ENCODE measurements at regions not wholly inside any gene's neighbourhood (a gene's known extent, or its start where the extent isn't known, plus 50 kb on each side); places are given as distances from the start of the nearest gene placed in this dataset.
A peak's percentile ranks its signal among the peaks of the same experiment; 100 is the strongest.

DNA sequence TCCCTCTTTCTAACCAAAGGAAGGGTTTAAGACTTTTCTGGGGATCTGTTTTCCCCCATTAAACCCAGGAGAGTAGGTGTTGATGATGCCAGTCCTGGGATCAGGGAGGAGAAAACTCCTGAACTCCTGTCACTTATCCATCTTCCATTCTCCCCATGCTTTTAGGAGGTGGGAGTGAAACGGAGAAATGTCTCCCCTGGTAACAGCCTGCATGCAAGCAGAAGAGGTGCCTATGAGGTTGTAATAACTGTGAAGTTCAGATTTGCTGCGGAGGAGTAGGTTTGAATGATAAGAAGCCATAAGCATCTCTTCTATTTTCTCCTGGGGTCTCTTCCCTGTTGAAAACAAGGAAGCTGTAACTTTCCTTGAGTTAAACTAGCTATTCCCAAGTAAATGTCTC lies 150.8 kb downstream of the SLC4A3 start:
- no peak overlapping the region for H3K4me3 ChIP-seq (replicated peaks; ENCODE audit: low read depth, low read length)
- TF ChIP-seq, protein P1, sequence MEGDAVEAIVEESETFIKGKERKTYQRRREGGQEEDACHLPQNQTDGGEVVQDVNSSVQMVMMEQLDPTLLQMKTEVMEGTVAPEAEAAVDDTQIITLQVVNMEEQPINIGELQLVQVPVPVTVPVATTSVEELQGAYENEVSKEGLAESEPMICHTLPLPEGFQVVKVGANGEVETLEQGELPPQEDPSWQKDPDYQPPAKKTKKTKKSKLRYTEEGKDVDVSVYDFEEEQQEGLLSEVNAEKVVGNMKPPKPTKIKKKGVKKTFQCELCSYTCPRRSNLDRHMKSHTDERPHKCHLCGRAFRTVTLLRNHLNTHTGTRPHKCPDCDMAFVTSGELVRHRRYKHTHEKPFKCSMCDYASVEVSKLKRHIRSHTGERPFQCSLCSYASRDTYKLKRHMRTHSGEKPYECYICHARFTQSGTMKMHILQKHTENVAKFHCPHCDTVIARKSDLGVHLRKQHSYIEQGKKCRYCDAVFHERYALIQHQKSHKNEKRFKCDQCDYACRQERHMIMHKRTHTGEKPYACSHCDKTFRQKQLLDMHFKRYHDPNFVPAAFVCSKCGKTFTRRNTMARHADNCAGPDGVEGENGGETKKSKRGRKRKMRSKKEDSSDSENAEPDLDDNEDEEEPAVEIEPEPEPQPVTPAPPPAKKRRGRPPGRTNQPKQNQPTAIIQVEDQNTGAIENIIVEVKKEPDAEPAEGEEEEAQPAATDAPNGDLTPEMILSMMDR (IDR thresholded peaks at IDR 0.05; ENCODE audit: low read depth, low read length, missing control alignments) = no peak
- no peak for DNase-seq (ENCODE audit: extremely low read depth, low read depth)

GRCh38 chr2:219782737-219783348 lies 155.4 kb downstream of the SLC4A3 start:
- TF ChIP-seq, protein P1 (IDR thresholded peaks at IDR 0.05; ENCODE audit: low read depth, low read length, missing control alignments) = no peak
- peak; percentile 41 for DNase-seq (ENCODE audit: extremely low read depth, low read depth)
- H3K4me3 ChIP-seq (replicated peaks; ENCODE audit: low read depth, low read length) = no peak overlapping the region

DNA sequence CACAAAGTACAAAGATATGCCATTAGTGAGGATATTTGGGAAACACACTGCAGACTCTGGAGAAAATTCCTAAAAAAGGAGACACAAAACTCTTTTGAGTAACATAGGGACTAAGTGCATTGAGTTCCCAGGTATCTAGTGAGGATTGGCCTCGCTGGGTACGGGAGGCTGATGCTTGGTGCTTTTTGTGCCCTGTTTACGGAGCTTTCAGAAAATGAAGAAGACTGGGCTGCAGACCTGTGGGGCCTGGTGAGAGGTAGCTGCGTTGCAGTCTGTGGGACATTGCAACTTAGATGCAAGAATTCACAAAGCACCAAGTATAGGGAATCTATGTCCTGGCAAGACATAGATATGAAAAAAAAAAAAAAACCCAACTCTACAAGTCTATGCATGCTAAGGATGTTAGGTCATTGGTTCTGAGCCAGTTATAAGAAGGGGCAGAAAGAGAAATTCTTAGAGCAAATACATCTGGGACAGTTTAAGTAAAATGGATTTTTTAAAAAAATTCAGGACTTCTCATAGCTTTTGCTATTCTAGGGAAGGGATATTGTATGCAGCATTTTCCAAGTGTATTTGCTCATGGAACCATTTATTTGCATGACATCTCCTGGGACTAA lies 156.0 kb downstream of the SLC4A3 start:
- no peak overlapping the region for H3K4me3 ChIP-seq (replicated peaks; ENCODE audit: low read depth, low read length)
- peak; percentile 47 for DNase-seq (ENCODE audit: extremely low read depth, low read depth)
- TF ChIP-seq, protein P1 (IDR thresholded peaks at IDR 0.05; ENCODE audit: low read depth, low read length, missing control alignments) = no peak

DNA sequence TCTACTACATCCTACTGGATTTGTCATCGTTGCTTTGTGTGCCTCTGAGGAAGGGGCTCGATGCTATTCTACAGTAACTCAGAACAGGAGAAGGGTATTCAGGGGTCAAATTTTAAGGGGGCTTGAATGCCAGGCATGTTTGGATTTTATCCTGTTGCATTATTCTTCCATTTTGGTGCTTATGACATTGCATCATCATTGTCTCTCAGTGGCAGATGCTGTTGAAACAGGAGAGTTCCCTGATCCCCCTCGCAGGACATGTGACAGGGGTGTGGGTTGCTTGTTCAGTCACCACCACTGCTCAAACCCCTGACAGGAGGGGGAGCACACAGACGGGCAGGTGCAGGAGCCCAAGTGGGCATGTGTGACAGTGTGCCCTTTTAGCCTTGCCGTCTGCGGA lies 156.7 kb downstream of the SLC4A3 start:
- no peak for DNase-seq (ENCODE audit: extremely low read depth, low read depth)
- no peak overlapping the region for H3K4me3 ChIP-seq (replicated peaks; ENCODE audit: low read depth, low read length)
- TF ChIP-seq, protein P1 (IDR thresholded peaks at IDR 0.05; ENCODE audit: low read depth, low read length, missing control alignments) = no peak

GRCh38 chr2:219789476-219789875 lies 162.0 kb downstream of the SLC4A3 start:
- DNase-seq (ENCODE audit: extremely low read depth, low read depth) = no peak
- TF ChIP-seq, protein P1 (IDR thresholded peaks at IDR 0.05; ENCODE audit: low read depth, low read length, missing control alignments) = no peak
- no peak overlapping the region for H3K4me3 ChIP-seq (replicated peaks; ENCODE audit: low read depth, low read length)

- no peak overlapping the region for H3K4me3 ChIP-seq (replicated peaks; ENCODE audit: low read depth, low read length)
- DNase-seq (ENCODE audit: extremely low read depth, low read depth) = no peak
- TF ChIP-seq, protein P1 (IDR thresholded peaks at IDR 0.05; ENCODE audit: low read depth, low read length, missing control alignments) = no peak
These were observed 165.0 kb downstream of the SLC4A3 start for GRCh38 chr2:219792446-219792845.

All from HFF-Myc (cell line).